AG09309 (cell line): ENCODE measurements at regions not wholly inside any gene's neighbourhood (a gene's known extent, or its start where the extent isn't known, plus 50 kb on each side); places are given as distances from the start of the nearest gene placed in this dataset.

Experiments
- DNase-seq: peaks from one replicate; pipeline ENCODE4 v3.0.0-alpha.2; 2010; ENCODE audit warnings: low read depth
- H3K4me3 ChIP-seq: 2 replicates; pipeline ENCODE4 v1.5.1; 2011; ENCODE audit warnings: mild to moderate bottlenecking, low read depth, low read length, moderate library complexity; ENCODE audit not compliant: control insufficient read depth
- CTCF ChIP-seq: IDR thresholded peaks from 2 replicates; pipeline ENCODE4 v1.5.1; 2011; ENCODE audit warnings: mild to moderate bottlenecking, low read depth, low read length, inconsistent platforms; ENCODE audit not compliant: insufficient read depth, control insufficient read depth; ENCODE audit errors: missing control alignments

GRCh38 chr2:23323917-23324680 lies 60.9 kb upstream of the KLHL29 start:
- no peak for DNase-seq
- no peak overlapping the region for H3K4me3 ChIP-seq
- TF ChIP-seq CTCF: no peak

GRCh38 chr2:23326330-23326729 lies 58.6 kb upstream of the KLHL29 start:
- H3K4me3 ChIP-seq: no peak overlapping the region
- TF ChIP-seq CTCF: no peak
- no peak for DNase-seq

- no peak for DNase-seq
- no peak overlapping the region for H3K4me3 ChIP-seq
- TF ChIP-seq CTCF: no peak
Measured at GRCh38 chr2:23327416-23327815, 57.6 kb upstream of the KLHL29 start.

- no peak for DNase-seq
Measured at GRCh38 chr2:23327887-23328286, 57.1 kb upstream of the KLHL29 start.

GRCh38 chr2:23330214-23330613 lies 54.8 kb upstream of the KLHL29 start:
- TF ChIP-seq CTCF: no peak
- no peak overlapping the region for H3K4me3 ChIP-seq
- no peak for DNase-seq

More at GRCh38 chr2:23327887-23328286, 57.1 kb upstream of the KLHL29 start:
- no peak overlapping the region for H3K4me3 ChIP-seq
- no peak for TF ChIP-seq CTCF
